ENCODE measurements at regions not wholly inside any gene's neighbourhood (a gene's known extent, or its start where the extent isn't known, plus 50 kb on each side); places are given as distances from the start of the nearest gene placed in this dataset.

DNA sequence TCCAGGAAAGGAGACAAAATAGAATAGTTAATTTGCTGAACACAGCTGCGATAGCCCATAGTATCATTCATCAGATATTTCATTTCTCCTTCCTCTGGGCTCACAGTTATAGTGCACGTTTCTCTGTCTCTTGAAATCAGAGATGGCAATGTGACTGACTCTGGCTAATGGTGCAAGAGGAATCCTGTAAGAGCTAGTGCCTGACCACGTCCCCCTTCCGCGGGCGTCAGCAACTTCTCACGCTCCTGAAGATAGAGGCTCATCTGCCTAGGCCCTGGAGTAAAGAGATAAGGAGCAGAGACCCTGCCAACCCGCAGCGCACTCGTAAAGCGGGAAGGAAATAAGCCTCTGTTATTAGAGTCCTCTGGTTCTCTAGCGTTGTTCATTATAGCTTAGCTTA lies 391.8 kb downstream of the VPS13C start:
- DNase-seq (ENCODE audit: low read depth, low spot score) (no peak), ATAC-seq (no peak)
- TF ChIP-seq, protein P1, sequence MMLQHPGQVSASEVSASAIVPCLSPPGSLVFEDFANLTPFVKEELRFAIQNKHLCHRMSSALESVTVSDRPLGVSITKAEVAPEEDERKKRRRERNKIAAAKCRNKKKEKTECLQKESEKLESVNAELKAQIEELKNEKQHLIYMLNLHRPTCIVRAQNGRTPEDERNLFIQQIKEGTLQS (IDR thresholded peaks at IDR 0.05): no peak
- TF ChIP-seq EGR1 (IDR thresholded peaks at IDR 0.05; ENCODE audit: low read depth) (no peak), SIN3A (IDR thresholded peaks at IDR 0.05; ENCODE audit: low read depth) (no peak), SRF (IDR thresholded peaks at IDR 0.05; ENCODE audit: low read depth) (no peak), FOSL1 (IDR thresholded peaks at IDR 0.05; ENCODE audit: low read depth) (no peak), POLR2A (IDR thresholded peaks at IDR 0.05; ENCODE audit: borderline replicate concordance, extremely low read depth, insufficient read depth, insufficient read length) (no peak), EZH2 (IDR thresholded peaks at IDR 0.05) (no peak), CBX3 (IDR thresholded peaks at IDR 0.05; ENCODE audit: low read depth) (no peak), RAD21 (IDR thresholded peaks at IDR 0.05; ENCODE audit: low read depth) (no peak), TCF7L2 (IDR thresholded peaks at IDR 0.05; ENCODE audit: borderline replicate concordance, extremely low read depth, insufficient read depth, insufficient read length) (no peak), EZH2phosphoT487 (IDR thresholded peaks at IDR 0.05; ENCODE audit: borderline replicate concordance) (no peak), ZFX (IDR thresholded peaks at IDR 0.05) (no peak)
- TF ChIP-seq, protein P2, sequence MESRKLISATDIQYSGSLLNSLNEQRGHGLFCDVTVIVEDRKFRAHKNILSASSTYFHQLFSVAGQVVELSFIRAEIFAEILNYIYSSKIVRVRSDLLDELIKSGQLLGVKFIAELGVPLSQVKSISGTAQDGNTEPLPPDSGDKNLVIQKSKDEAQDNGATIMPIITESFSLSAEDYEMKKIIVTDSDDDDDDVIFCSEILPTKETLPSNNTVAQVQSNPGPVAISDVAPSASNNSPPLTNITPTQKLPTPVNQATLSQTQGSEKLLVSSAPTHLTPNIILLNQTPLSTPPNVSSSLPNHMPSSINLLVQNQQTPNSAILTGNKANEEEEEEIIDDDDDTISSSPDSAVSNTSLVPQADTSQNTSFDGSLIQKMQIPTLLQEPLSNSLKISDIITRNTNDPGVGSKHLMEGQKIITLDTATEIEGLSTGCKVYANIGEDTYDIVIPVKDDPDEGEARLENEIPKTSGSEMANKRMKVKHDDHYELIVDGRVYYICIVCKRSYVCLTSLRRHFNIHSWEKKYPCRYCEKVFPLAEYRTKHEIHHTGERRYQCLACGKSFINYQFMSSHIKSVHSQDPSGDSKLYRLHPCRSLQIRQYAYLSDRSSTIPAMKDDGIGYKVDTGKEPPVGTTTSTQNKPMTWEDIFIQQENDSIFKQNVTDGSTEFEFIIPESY (IDR thresholded peaks at IDR 0.05; ENCODE audit: extremely low read depth, insufficient replicate concordance, low read length): no peak
- no peak overlapping the region for H3K27ac ChIP-seq (ENCODE audit: low read depth, low read length)
- no peaks in the 10 kb centered on the region for H3K36me3 ChIP-seq (ENCODE audit: control insufficient read depth in 1 of 2, insufficient read depth in 2 of 2, low read length in 2 of 2)
- intact Hi-C loops (cut with micrococcal nuclease): no loop called here
- H3K79me2 ChIP-seq (ENCODE audit: insufficient read depth, low read length): no peaks in the 10 kb centered on the region
- no peaks in the 10 kb centered on the region for H3K9me2 ChIP-seq (ENCODE audit: insufficient read depth)
- ChIA-PET RAD21 (ENCODE audit: low non-redundant PET in 1 of 2, low total read pairs in 2 of 2, uncharacterized antibody in 2 of 2, unreplicated experiment in 2 of 2) (no interaction called here), POLR2A (no interaction called here), CTCF (no interaction called here)
- H3K4me3 ChIP-seq (replicated peaks in 1 of 2; ENCODE audit: low read depth in 1 of 2, low read length in 2 of 2): no peak overlapping the region
- no peaks in the 10 kb centered on the region for H4K20me1 ChIP-seq (ENCODE audit: insufficient read depth)
- BruUV-seq (replicated peaks): no TSS peak
- H3K9me3 ChIP-seq (ENCODE audit: control insufficient read depth in 1 of 2, insufficient read depth in 1 of 2, low read depth in 1 of 2, low read length in 2 of 2): no peaks in the 10 kb centered on the region
- no peak overlapping the region for H2AFZ ChIP-seq (ENCODE audit: low read depth, low read length, poor library complexity, severe bottlenecking)
- H3K27me3 ChIP-seq (ENCODE audit: insufficient read depth, low read length): peaks cover 7% of the 10 kb centered on the region; the same call in 1 of the 2 replicates
- no peak overlapping the region for H3K9ac ChIP-seq (ENCODE audit: low read length)
- no peak overlapping the region for H3K4me2 ChIP-seq (ENCODE audit: low read length)
- no peaks in the 10 kb centered on the region for H3K4me1 ChIP-seq (ENCODE audit: control insufficient read depth in 1 of 2, insufficient read depth in 2 of 2, low read length in 2 of 2)
